HepG2 (cell line): ENCODE measurements at regions not wholly inside any gene's neighbourhood (a gene's known extent, or its start where the extent isn't known, plus 50 kb on each side); places are given as distances from the start of the nearest gene placed in this dataset.

ENCODE experiments used
- AGO2 ChIP-seq: fragments of 200-400 bp; formaldehyde crosslinking; optimal IDR thresholded peaks from 2 replicates; pipeline ENCODE3; 2017; ENCODE audit warnings: mild to moderate bottlenecking, low read depth, low read length, moderate library complexity
- CEBPB ChIP-seq: IDR thresholded peaks from 2 replicates; pipeline ENCODE4 v1.6.1; 2011; ENCODE audit warnings: low read depth, low read length, improper control_type of control experiment, borderline replicate concordance
- EP300 ChIP-seq, 3 experiments: sonication (generic) in 1 of 3; formaldehyde crosslinking in 1 of 3; IDR thresholded peaks; 2 replicates each; pipeline versions ENCODE4 v1.5.1 to v1.6.1; 2011 to 2020; ENCODE audit warnings: low read depth in 2 of 3, low read length in 2 of 3, borderline replicate concordance in 1 of 3, improper control_type of control experiment in 1 of 3, mild to moderate bottlenecking in 1 of 3, missing genetic modification reagents in 1 of 3, moderate library complexity in 1 of 3
- EZH2 ChIP-seq: conservative IDR thresholded peaks from 2 replicates; pipeline ENCODE4 v1.6.1; 2012; ENCODE audit warnings: mild to moderate bottlenecking, low read depth, low read length, moderate library complexity
- HCFC1 ChIP-seq: fragments of 150-350 bp; IDR thresholded peaks from 2 replicates; pipeline ENCODE4 v1.6.1; 2014; ENCODE audit warnings: low read depth, low read length
- MXI1 ChIP-seq: IDR thresholded peaks from 3 replicates; pipeline ENCODE4 v1.6.1; 2012; ENCODE audit warnings: low read depth, low read length, inconsistent platforms, borderline replicate concordance
- ZMYM3 ChIP-seq: sonication (generic); formaldehyde crosslinking; IDR thresholded peaks from 2 replicates; pipeline ENCODE4 v1.5.1; 2020; ENCODE audit warnings: mild to moderate bottlenecking, missing genetic modification reagents
- ZNF282 ChIP-seq: fragments of 450-650 bp; IDR thresholded peaks from 2 replicates; pipeline ENCODE4 v1.6.1; 2018; ENCODE audit not compliant: partially characterized antibody
- ZNF773 ChIP-seq: sonication (generic); formaldehyde crosslinking; IDR thresholded peaks from 2 replicates; pipeline ENCODE4 v1.4.0; 2020; ENCODE audit warnings: missing genetic modification reagents, borderline replicate concordance
- ZNF788 ChIP-seq: sonication (generic); formaldehyde crosslinking; IDR thresholded peaks from 2 replicates; pipeline ENCODE4 v1.5.0; 2020; ENCODE audit warnings: mild to moderate bottlenecking, missing genetic modification reagents, borderline replicate concordance
- TF ChIP-seq, protein P1 (sequence below): sonication (generic); formaldehyde crosslinking; IDR thresholded peaks from 2 replicates; pipeline ENCODE4 v1.4.0; 2020; ENCODE audit warnings: missing genetic modification reagents
- TF ChIP-seq, protein P2 (sequence below): sonication (generic); formaldehyde crosslinking; IDR thresholded peaks from 2 replicates; pipeline ENCODE4 v1.8.1; 2022; ENCODE audit warnings: mild to moderate bottlenecking, missing genetic modification reagents

DNA sequence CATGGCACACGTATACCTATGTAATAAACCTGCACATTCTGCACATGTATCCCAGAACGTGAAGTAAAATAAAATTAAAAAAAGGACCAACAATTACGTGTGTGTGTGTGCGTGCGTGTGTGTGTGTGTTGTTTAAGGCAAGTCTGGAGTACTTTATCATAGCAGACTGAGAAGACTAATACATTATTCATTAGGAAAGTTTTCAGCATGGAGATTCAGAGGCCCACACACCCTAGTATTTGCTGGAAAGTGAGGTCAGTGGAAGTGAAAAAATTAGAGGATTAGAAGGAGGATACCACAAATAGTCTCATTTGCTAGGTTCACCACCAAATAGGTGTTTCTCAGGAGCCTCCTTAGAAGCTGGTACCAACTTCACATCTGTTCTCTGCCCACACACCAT is 457.1 kb upstream of the CPEB2 start:
- TF ChIP-seq ZNF788 (CRISPR knock-in tag) (no peak), ZMYM3 (CRISPR knock-in tag) (no peak), MXI1 (no peak), CEBPB (no peak), EZH2 (no peak), HCFC1 (no peak), AGO2 (no peak), ZNF282 (no peak), EP300 (IDR thresholded peaks at IDR 0.05; ENCODE audit: low read depth in 2 of 2, low read length in 2 of 2) (no peak), EP300 (CRISPR knock-in tag; IDR thresholded peaks at IDR 0.05; ENCODE audit: borderline replicate concordance) (no peak), ZNF773 (no peak)
- TF ChIP-seq, protein P1, sequence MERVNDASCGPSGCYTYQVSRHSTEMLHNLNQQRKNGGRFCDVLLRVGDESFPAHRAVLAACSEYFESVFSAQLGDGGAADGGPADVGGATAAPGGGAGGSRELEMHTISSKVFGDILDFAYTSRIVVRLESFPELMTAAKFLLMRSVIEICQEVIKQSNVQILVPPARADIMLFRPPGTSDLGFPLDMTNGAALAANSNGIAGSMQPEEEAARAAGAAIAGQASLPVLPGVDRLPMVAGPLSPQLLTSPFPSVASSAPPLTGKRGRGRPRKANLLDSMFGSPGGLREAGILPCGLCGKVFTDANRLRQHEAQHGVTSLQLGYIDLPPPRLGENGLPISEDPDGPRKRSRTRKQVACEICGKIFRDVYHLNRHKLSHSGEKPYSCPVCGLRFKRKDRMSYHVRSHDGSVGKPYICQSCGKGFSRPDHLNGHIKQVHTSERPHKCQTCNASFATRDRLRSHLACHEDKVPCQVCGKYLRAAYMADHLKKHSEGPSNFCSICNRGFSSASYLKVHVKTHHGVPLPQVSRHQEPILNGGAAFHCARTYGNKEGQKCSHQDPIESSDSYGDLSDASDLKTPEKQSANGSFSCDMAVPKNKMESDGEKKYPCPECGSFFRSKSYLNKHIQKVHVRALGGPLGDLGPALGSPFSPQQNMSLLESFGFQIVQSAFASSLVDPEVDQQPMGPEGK (CRISPR knock-in tag) = no peak
- TF ChIP-seq, protein P2, sequence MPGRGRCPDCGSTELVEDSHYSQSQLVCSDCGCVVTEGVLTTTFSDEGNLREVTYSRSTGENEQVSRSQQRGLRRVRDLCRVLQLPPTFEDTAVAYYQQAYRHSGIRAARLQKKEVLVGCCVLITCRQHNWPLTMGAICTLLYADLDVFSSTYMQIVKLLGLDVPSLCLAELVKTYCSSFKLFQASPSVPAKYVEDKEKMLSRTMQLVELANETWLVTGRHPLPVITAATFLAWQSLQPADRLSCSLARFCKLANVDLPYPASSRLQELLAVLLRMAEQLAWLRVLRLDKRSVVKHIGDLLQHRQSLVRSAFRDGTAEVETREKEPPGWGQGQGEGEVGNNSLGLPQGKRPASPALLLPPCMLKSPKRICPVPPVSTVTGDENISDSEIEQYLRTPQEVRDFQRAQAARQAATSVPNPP = no peak
